NCI-H2227 (cell line): ENCODE measurements at regions not wholly inside any gene's neighbourhood (a gene's known extent, or its start where the extent isn't known, plus 50 kb on each side); places are given as distances from the start of the nearest gene placed in this dataset.

Source experiments
- DNase-seq: peaks from one replicate; lab custom pipeline; 2025; ENCODE audit not compliant: unreplicated experiment; lab: John Stamatoyannopoulos, UW

- DNase-seq, result no peak
These were observed 712.6 kb downstream of the SLC16A7 start for GRCh38 chr12:60308366-60308991.

- no peak for DNase-seq
These were observed 716.1 kb downstream of the SLC16A7 start for GRCh38 chr12:60311940-60312339.

GRCh38 chr12:60317361-60317760 is 721.5 kb downstream of the SLC16A7 start:
- no peak for DNase-seq

- DNase-seq, result no peak
These were observed 728.9 kb downstream of the SLC16A7 start for GRCh38 chr12:60324746-60325145.

GRCh38 chr12:60333461-60333860 is 737.6 kb downstream of the SLC16A7 start:
- no peak for DNase-seq

- DNase-seq, result no peak
These were observed 739.9 kb downstream of the SLC16A7 start for GRCh38 chr12:60335745-60336144.

GRCh38 chr12:60337839-60338549 is 742.2 kb downstream of the SLC16A7 start:
- no peak for DNase-seq

GRCh38 chr12:60345442-60345841 is 749.6 kb downstream of the SLC16A7 start:
- no peak for DNase-seq

GRCh38 chr12:60349232-60349978 is 753.6 kb downstream of the SLC16A7 start:
- no peak for DNase-seq

GRCh38 chr12:60387356-60387755 is 791.5 kb downstream of the SLC16A7 start:
- no peak for DNase-seq

- no peak for DNase-seq
These were observed 795.2 kb downstream of the SLC16A7 start for GRCh38 chr12:60391051-60391450.

GRCh38 chr12:60391791-60392190 is 796.0 kb downstream of the SLC16A7 start:
- DNase-seq, result no peak

- no peak for DNase-seq
These were observed 797.3 kb downstream of the SLC16A7 start for GRCh38 chr12:60393093-60393492.

- no peak for DNase-seq
These were observed 798.8 kb downstream of the SLC16A7 start for GRCh38 chr12:60394665-60395064.

- DNase-seq, result no peak
These were observed 802.7 kb downstream of the SLC16A7 start for GRCh38 chr12:60398547-60398946.

GRCh38 chr12:60399064-60399463 is 803.2 kb downstream of the SLC16A7 start:
- DNase-seq, result no peak

- DNase-seq, result no peak
These were observed 807.2 kb downstream of the SLC16A7 start for GRCh38 chr12:60402996-60403395.

GRCh38 chr12:60415351-60415750 is 819.5 kb downstream of the SLC16A7 start:
- DNase-seq, result no peak

- DNase-seq, result no peak
These were observed 824.2 kb downstream of the SLC16A7 start for GRCh38 chr12:60419986-60420385.

GRCh38 chr12:60421741-60422140 is 825.9 kb downstream of the SLC16A7 start:
- no peak for DNase-seq

- no peak for DNase-seq
These were observed 841.5 kb downstream of the SLC16A7 start for GRCh38 chr12:60437297-60437696.

GRCh38 chr12:60441577-60441976 is 845.7 kb downstream of the SLC16A7 start:
- no peak for DNase-seq
